Chondrocyte (in vitro differentiated cells): ENCODE measurements at regions not wholly inside any gene's neighbourhood (a gene's known extent, or its start where the extent isn't known, plus 50 kb on each side); places are given as distances from the start of the nearest gene placed in this dataset.
"Not testable (repeated sequence)": the region's sequence is repeated elsewhere in the genome, so short reads cannot be mapped to it uniquely, and the experiment has no call there.

ENCODE experiments used
- DNase-seq: peaks from one replicate; pipeline ENCODE4 v3.0.0; 2021; ENCODE audit warnings: mixed read lengths, low spot score
- H3K27ac Mint-ChIP-seq: one replicate; pipeline ENCODE4 v1.8.0; 2021; ENCODE audit warnings: mild to moderate bottlenecking, moderate library complexity, mixed read lengths; ENCODE audit not compliant: unreplicated experiment
- H3K27me3 Mint-ChIP-seq: 2 replicates; pipeline ENCODE4 v1.8.0; 2021; ENCODE audit warnings: low read depth, mixed read lengths
- H3K36me3 Mint-ChIP-seq: 2 replicates; pipeline ENCODE4 v1.8.0; 2021; ENCODE audit warnings: low read depth, mixed read lengths
- H3K4me1 Mint-ChIP-seq: 2 replicates; pipeline ENCODE4 v1.8.0; 2021; ENCODE audit warnings: low read depth, mild to moderate bottlenecking, mixed read lengths
- H3K4me3 Mint-ChIP-seq: one replicate; pipeline ENCODE4 v1.8.0; 2021; ENCODE audit warnings: mild to moderate bottlenecking, moderate library complexity, mixed read lengths; ENCODE audit not compliant: unreplicated experiment
- H3K9me3 Mint-ChIP-seq: 2 replicates; pipeline ENCODE4 v1.8.0; 2021; ENCODE audit warnings: low read depth, mixed read lengths
- TF ChIP-seq, protein P1 (sequence below): fragments of 200-600 bp; sonication (generic); IDR thresholded peaks from 2 replicates; pipeline ENCODE4 v1.5.0; 2021; ENCODE audit warnings: antibody characterized with exemption, mild to moderate bottlenecking, moderate library complexity

DNA sequence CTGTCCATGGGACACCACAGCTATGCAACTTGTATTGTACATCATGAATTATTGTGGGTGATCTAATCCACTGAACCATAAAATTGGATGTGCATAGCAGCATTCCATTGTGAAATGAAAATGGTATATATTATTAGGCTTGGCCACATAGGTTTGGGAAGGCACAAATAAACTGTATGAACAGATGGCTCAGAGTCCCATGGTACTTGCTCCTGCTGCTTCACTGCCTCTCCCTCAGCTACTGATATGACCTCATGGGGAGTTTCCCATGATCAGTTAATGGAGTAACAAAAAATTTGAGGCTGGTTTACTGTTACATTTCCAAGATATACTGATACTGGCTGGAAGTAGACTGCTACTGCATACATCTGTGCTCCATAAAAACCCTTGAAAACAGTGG is 152.7 kb upstream of the NEGR1 start:
- Mint-ChIP-seq H3K4me1 (peaks cover 19% of the 10 kb centered on the region), H3K9me3 (peaks cover 8% of the 10 kb centered on the region), H3K4me3 (no peak overlapping the region), H3K27ac (no peak overlapping the region), H3K27me3 (peaks cover 1% of the 10 kb centered on the region), H3K36me3 (no peaks in the 10 kb centered on the region)
- TF ChIP-seq, protein P1, sequence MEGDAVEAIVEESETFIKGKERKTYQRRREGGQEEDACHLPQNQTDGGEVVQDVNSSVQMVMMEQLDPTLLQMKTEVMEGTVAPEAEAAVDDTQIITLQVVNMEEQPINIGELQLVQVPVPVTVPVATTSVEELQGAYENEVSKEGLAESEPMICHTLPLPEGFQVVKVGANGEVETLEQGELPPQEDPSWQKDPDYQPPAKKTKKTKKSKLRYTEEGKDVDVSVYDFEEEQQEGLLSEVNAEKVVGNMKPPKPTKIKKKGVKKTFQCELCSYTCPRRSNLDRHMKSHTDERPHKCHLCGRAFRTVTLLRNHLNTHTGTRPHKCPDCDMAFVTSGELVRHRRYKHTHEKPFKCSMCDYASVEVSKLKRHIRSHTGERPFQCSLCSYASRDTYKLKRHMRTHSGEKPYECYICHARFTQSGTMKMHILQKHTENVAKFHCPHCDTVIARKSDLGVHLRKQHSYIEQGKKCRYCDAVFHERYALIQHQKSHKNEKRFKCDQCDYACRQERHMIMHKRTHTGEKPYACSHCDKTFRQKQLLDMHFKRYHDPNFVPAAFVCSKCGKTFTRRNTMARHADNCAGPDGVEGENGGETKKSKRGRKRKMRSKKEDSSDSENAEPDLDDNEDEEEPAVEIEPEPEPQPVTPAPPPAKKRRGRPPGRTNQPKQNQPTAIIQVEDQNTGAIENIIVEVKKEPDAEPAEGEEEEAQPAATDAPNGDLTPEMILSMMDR: no peak
- no peak for DNase-seq

DNA sequence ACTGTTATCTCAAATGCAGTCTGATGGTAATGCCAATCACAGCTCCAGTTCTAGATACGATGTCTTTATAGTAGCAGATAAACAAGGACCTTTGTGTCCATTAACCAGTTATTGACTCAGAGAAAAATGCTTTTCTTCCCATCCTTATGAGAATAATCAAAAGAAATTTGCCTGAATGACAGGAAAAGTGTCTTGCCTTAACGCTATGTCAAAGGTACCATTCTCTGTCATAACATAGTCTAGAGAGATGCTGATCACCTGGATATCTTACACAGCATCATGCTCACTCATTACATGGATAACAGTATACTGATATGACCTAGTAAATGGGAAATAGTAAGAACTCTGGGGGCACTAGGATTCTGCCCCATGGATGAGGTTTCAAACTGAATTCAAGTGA is 151.7 kb upstream of the NEGR1 start:
- no peak for DNase-seq
- TF ChIP-seq, protein P1: no peak
- H3K27me3 Mint-ChIP-seq: peaks cover 1% of the 10 kb centered on the region
- H3K27ac Mint-ChIP-seq: no peak overlapping the region
- H3K9me3 Mint-ChIP-seq: peaks cover 10% of the 10 kb centered on the region
- H3K4me1 Mint-ChIP-seq: peaks cover 14% of the 10 kb centered on the region
- no peaks in the 10 kb centered on the region for H3K36me3 Mint-ChIP-seq
- H3K4me3 Mint-ChIP-seq: no peak overlapping the region

DNA sequence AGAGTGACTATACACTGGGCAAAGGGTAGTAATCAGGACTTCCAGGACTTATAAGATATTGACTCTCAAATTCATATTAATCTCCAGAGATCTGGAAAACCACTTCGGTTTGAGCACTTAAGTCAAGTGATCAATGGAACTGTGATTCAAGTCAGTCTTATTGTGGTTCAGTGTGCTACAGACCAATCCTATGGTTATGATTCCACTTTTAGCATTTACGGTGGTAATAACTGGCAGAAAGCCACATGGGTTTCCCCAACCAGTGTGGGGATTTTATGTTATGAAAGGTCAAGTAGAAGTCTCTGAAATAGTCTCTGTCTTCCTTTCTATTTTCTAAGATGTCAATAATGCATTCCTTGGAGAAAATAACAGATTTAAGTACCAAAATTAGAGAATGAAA is 151.3 kb upstream of the NEGR1 start:
- no peak overlapping the region for H3K4me3 Mint-ChIP-seq
- no peaks in the 10 kb centered on the region for H3K36me3 Mint-ChIP-seq
- peaks cover 1% of the 10 kb centered on the region for H3K27me3 Mint-ChIP-seq
- H3K9me3 Mint-ChIP-seq: peaks cover 14% of the 10 kb centered on the region
- TF ChIP-seq, protein P1: no peak
- H3K4me1 Mint-ChIP-seq: peaks cover 9% of the 10 kb centered on the region
- DNase-seq: no peak
- no peak overlapping the region for H3K27ac Mint-ChIP-seq

DNA sequence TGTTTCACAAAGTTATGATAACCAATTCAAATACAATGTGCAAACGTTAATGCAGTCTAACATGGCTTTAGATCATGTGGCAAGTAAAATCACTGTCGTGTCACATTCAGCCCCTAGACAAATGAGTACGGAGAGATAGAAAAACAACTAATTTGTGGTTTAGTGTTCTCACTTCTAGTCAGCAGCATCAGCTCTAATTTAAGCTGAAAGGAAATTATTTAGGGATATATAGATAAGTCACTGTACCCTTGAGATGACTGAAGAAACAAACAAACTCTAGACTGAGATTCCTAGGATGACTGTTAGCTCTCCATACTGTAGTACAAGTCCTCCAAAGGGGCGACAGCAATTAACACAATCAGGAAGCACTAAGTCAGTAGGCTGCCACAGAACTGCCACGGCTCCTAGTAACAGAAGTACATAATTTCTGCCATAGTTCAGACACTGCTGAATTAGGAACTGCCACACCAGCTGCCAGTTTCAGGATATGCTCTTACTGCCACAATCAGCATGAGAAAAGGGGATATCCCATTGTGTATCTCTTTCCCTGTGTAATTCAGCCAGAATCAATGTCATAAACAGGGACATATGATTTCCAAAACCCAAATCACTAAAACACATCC is 150.4 kb upstream of the NEGR1 start:
- no peak for DNase-seq
- Mint-ChIP-seq H3K36me3 (peaks cover 5% of the 10 kb centered on the region), H3K9me3 (peaks cover 20% of the 10 kb centered on the region), H3K4me1 (peaks cover under 1% of the 10 kb centered on the region), H3K27ac (no peak overlapping the region), H3K4me3 (no peak overlapping the region), H3K27me3 (peaks cover 1% of the 10 kb centered on the region)
- TF ChIP-seq, protein P1: no peak

DNA sequence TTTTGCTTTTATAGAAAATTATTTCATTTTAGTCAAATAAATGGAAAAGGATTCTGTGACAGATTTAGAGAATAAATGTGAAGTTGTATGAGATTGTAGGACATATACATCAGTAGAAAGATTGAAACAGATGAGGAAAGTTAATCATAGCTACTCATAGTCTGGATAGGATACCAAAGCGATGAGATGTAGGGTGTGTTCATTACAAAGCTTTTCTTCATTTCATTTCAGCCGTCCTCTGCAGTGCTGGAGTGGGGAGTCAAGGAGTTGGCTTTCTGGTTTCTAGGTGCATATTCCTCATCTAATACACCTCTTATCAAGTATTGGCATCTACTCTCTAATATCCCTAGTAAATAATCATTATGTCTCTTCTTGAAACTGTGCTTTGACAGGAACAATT is 149.5 kb upstream of the NEGR1 start:
- TF ChIP-seq, protein P1: no peak
- Mint-ChIP-seq H3K36me3 (peaks cover 6% of the 10 kb centered on the region), H3K4me1 (no peaks in the 10 kb centered on the region), H3K27me3 (peaks cover 1% of the 10 kb centered on the region), H3K27ac (no peak overlapping the region), H3K9me3 (peaks cover 25% of the 10 kb centered on the region), H3K4me3 (no peak overlapping the region)
- DNase-seq: no peak

DNA sequence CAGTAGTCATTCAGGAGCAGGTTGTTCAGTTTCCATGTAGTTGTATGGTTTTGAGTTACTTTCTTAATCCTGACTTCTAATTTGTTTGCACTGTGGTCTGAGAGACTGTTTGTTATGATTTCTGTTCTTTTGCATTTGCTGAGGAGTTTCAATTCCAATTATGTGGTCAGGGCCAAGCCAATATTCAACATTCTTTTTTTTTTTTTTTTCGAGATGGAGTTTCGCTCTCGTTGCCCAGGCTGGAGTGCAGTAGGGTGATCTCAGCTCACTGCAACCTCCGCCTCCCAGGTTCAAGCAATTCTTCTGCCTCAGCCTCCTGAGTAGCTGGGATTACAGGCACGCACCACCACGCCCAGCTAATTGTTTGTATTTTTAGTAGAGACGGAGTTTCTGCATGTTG is 145.9 kb upstream of the NEGR1 start:
- not testable (repeated sequence) for DNase-seq, H3K4me1 Mint-ChIP-seq, H3K4me3 Mint-ChIP-seq, H3K27me3 Mint-ChIP-seq, H3K27ac Mint-ChIP-seq, H3K36me3 Mint-ChIP-seq
- peaks cover 31% of the 10 kb centered on the region for H3K9me3 Mint-ChIP-seq
